ENCODE measurements at regions not wholly inside any gene's neighbourhood (a gene's known extent, or its start where the extent isn't known, plus 50 kb on each side); places are given as distances from the start of the nearest gene placed in this dataset.

- TF ChIP-seq CTCF (conservative IDR thresholded peaks at IDR 0.05; ENCODE audit: low read depth, low read length): no peak
- TF ChIP-seq EZH2 (IDR thresholded peaks at IDR 0.05; ENCODE audit: low read length, unreplicated experiment): no peak
- TF ChIP-seq EZH2phosphoT487 (IDR thresholded peaks at IDR 0.05; ENCODE audit: borderline replicate concordance, low read length): no peak
These were observed 893.8 kb upstream of the SLC10A2 start for GRCh38 chr13:103960001-103960400.
